Endothelial cell (in vitro differentiated cells): ENCODE measurements at regions not wholly inside any gene's neighbourhood (a gene's known extent, or its start where the extent isn't known, plus 50 kb on each side); places are given as distances from the start of the nearest gene placed in this dataset.

Source experiments
- DNase-seq: peaks from one replicate; pipeline ENCODE4 v3.0.0; 2021; ENCODE audit warnings: low spot score
- H3K27ac Mint-ChIP-seq: one replicate; pipeline ENCODE4 v1.8.0; 2021; ENCODE audit warnings: mixed read lengths, inconsistent platforms; ENCODE audit not compliant: unreplicated experiment
- H3K27me3 Mint-ChIP-seq: one replicate; pipeline ENCODE4 v1.8.0; 2021; ENCODE audit warnings: mild to moderate bottlenecking, moderate library complexity, mixed read lengths, inconsistent platforms; ENCODE audit not compliant: unreplicated experiment
- H3K36me3 Mint-ChIP-seq: one replicate; pipeline ENCODE4 v1.8.0; 2021; ENCODE audit warnings: mild to moderate bottlenecking, low read depth, mixed read lengths, inconsistent platforms; ENCODE audit not compliant: unreplicated experiment
- H3K4me1 Mint-ChIP-seq: one replicate; pipeline ENCODE4 v1.8.0; 2021; ENCODE audit warnings: mild to moderate bottlenecking, mixed read lengths, inconsistent platforms; ENCODE audit not compliant: unreplicated experiment
- H3K4me3 Mint-ChIP-seq: one replicate; pipeline ENCODE4 v1.8.0; 2021; ENCODE audit warnings: mild to moderate bottlenecking, mixed read lengths, inconsistent platforms; ENCODE audit not compliant: unreplicated experiment
- H3K9me3 Mint-ChIP-seq: one replicate; pipeline ENCODE4 v1.8.0; 2021; ENCODE audit warnings: mixed read lengths, inconsistent platforms; ENCODE audit not compliant: unreplicated experiment
- CTCF ChIP-seq: fragments of 200-600 bp; sonication (generic); IDR thresholded peaks from one replicate; pipeline ENCODE4 v1.5.0; 2021; ENCODE audit warnings: antibody characterized with exemption; ENCODE audit not compliant: unreplicated experiment

DNA sequence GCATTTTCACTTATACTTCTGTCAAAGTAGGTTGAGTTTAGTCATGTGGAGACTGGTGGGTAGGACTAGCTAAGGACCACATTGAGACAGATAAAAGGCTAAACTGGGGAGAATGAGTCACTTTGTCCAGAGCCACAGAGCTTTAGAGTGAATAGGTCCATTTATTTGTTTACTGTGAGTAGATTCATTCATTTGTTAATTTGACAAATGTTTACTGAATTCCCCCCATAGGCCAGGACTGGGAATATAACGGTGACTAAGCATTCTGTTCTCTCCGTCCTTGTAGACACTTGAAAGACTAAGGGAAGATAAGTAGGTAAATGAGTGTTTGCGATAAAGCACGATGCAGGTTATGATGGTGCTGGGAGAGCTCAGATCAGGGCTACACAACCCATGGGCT lies 699.7 kb upstream of the ID4 start:
- peaks cover 6% of the 10 kb centered on the region for H3K4me1 Mint-ChIP-seq
- TF ChIP-seq CTCF = no peak
- H3K36me3 Mint-ChIP-seq = no peaks in the 10 kb centered on the region
- no peaks in the 10 kb centered on the region for H3K9me3 Mint-ChIP-seq
- H3K4me3 Mint-ChIP-seq = no peak overlapping the region
- H3K27me3 Mint-ChIP-seq = no peaks in the 10 kb centered on the region
- DNase-seq = no peak
- H3K27ac Mint-ChIP-seq = no peak overlapping the region

DNA sequence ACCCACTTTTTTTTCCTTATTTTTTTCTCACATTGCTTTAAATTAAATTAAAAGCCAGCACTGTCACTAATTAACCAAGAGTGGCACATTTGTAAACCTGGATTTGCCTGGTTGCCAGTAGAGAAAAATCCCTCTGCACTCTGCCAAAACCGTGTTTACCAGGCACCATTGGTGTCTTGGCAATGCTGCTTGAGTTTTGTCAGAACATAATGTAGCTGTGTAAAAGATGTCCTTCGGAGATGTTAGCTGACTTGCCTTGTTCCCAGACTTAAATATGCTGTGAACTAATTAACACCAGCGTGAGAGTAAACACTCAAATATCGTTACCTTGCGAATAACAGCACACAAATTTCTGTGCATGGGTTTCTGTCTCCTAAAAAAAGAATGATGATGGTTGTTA lies 694.9 kb upstream of the ID4 start:
- DNase-seq = no peak
- no peaks in the 10 kb centered on the region for H3K36me3 Mint-ChIP-seq
- no peak for TF ChIP-seq CTCF
- peaks cover 6% of the 10 kb centered on the region for H3K4me1 Mint-ChIP-seq
- H3K4me3 Mint-ChIP-seq = no peak overlapping the region
- no peaks in the 10 kb centered on the region for H3K9me3 Mint-ChIP-seq
- H3K27me3 Mint-ChIP-seq = no peaks in the 10 kb centered on the region
- H3K27ac Mint-ChIP-seq = no peak overlapping the region

DNA sequence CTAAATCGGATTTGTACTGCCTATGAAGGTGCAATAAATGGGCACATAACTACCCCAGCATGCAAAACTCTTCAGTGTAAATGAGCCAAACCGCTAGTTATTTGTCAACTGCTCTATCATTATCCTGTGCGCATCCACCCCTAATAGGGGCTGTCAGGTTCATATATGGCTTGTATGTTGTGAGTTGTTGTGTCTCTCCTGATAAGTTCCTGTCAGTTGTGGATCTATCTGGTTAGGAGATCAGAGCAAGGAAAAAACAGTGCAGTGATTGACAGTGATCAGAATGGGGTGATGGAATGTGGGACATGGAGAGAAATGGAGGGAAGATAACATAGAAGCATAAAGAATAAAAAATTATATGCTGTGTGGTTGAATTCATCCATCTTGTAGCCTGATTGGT lies 686.9 kb upstream of the ID4 start:
- no peak for DNase-seq
- Mint-ChIP-seq H3K27ac (no peak overlapping the region), H3K36me3 (no peaks in the 10 kb centered on the region), H3K9me3 (no peaks in the 10 kb centered on the region), H3K4me3 (no peak overlapping the region), H3K27me3 (no peaks in the 10 kb centered on the region), H3K4me1 (no peaks in the 10 kb centered on the region)
- TF ChIP-seq CTCF = no peak

DNA sequence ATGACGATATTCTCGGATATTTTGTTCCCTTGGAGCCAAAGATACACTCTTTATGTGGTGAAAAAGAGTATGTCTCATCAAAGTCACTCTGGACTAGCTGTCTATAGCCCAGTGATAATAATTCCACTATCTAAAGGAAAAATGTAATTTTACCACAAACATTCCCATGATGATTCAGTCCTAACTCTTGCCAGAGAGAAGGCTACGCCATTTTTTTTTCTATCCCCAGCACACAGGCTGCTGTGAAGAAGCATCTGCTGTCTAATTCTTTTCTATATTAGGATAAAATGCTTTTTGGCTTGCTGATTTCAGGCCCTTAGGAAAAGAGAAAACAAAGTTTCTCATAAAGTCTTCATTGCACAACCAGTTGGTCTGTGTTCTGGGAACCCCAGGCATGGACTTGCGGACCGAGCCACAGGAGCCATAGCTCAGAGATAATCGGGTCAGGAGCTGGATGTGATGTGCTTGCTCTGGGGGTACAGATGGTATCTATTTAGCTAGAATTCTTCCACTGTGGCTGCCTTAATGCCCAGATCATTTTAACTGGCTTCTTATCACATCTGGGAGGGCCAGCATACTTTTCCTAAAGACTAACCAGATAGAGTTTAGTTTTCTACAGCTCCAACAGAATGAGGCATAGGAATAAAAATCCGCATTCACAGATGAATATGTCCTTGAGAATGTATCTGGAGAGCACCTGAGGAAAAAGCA lies 683.7 kb upstream of the ID4 start:
- Mint-ChIP-seq H3K36me3 (no peaks in the 10 kb centered on the region), H3K27ac (no peak overlapping the region), H3K4me3 (no peak overlapping the region), H3K27me3 (no peaks in the 10 kb centered on the region), H3K4me1 (no peaks in the 10 kb centered on the region), H3K9me3 (no peaks in the 10 kb centered on the region)
- no peak for TF ChIP-seq CTCF
- DNase-seq = no peak

- Mint-ChIP-seq H3K27ac (no peak overlapping the region), H3K4me1 (no peaks in the 10 kb centered on the region), H3K9me3 (no peaks in the 10 kb centered on the region), H3K27me3 (no peaks in the 10 kb centered on the region), H3K36me3 (no peaks in the 10 kb centered on the region), H3K4me3 (no peak overlapping the region)
- DNase-seq = no peak
- no peak for TF ChIP-seq CTCF
Observed at GRCh38 chr6:19153981-19154295, 683.2 kb upstream of the ID4 start.
